GM19438 (cell line): ENCODE measurements at regions not wholly inside any gene's neighbourhood (a gene's known extent, or its start where the extent isn't known, plus 50 kb on each side); places are given as distances from the start of the nearest gene placed in this dataset.

ENCODE experiments used
- ATAC-seq: cut with Tn5 transposase; IDR thresholded peaks from one replicate; pipeline ENCODE4 v1.9.1; 2021; ENCODE audit warnings: low read depth; ENCODE audit not compliant: unreplicated experiment

- no peak for ATAC-seq
Observed at GRCh38 chr11:62033191-62034035, 66.0 kb upstream of the FTH1 start.

GRCh38 chr11:62030071-62030684 is 62.7 kb upstream of the FTH1 start:
- ATAC-seq, result no peak

- no peak for ATAC-seq
Observed at GRCh38 chr11:62026739-62027370, 59.4 kb upstream of the FTH1 start.

GRCh38 chr11:62025487-62026105 is 58.2 kb upstream of the FTH1 start:
- ATAC-seq, result peak; percentile 88

- peak; percentile 7 for ATAC-seq
Observed at GRCh38 chr11:62024936-62025486, 57.6 kb upstream of the FTH1 start.

- ATAC-seq, result no peak
Observed at GRCh38 chr11:62022211-62022610, 54.8 kb upstream of the FTH1 start.

- ATAC-seq, result no peak
Observed at GRCh38 chr11:62020661-62021060, 53.2 kb upstream of the FTH1 start.

- ATAC-seq, result no peak
Observed at GRCh38 chr11:62018981-62019664, 51.7 kb upstream of the FTH1 start.

- ATAC-seq, result no peak
Observed at GRCh38 chr11:62017878-62018655, 50.6 kb upstream of the FTH1 start.
